ENCODE measurements at regions not wholly inside any gene's neighbourhood (a gene's known extent, or its start where the extent isn't known, plus 50 kb on each side); places are given as distances from the start of the nearest gene placed in this dataset.
"Not testable (repeated sequence)": the region's sequence is repeated elsewhere in the genome, so short reads cannot be mapped to it uniquely, and the experiment has no call there.

DNA sequence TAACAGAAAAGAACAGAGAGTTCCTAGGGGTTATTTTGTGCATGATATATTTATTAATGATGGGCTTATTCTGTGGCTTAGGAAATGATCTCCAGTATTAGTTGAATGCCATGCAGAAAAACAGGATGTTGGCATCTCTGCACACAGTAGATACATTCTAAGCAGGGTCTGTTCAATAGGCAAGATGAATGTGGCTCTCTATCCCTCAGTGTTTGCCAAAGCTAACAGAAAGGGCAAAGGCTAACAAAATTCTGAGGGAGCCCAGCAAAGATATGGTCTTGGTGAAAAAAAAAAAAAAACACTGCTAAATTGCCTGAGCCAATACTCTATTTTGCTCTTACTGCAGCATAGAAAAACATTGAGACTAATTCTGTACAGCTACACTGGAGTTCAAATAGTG lies 1095.8 kb downstream of the UQCRFS1 start (continued):
- no peak for TF ChIP-seq ZNF423 (CRISPR knock-in tag; IDR thresholded peaks at IDR 0.05)
- TF ChIP-seq ATF6 (CRISPR knock-in tag; IDR thresholded peaks at IDR 0.05), result no peak
- TF ChIP-seq SMAD4 (CRISPR knock-in tag; IDR thresholded peaks at IDR 0.05), result no peak

GRCh38 chr19:28116379-28116778 lies 1096.6 kb downstream of the UQCRFS1 start:
- H3K9me3 Mint-ChIP-seq; H3K27me3 Mint-ChIP-seq (ENCODE audit: low read depth); H3K36me3 Mint-ChIP-seq; H3K4me1 Mint-ChIP-seq; POLR2A ChIA-PET; H3K4me3 Mint-ChIP-seq; DNase-seq (ENCODE audit: low spot score); ATAC-seq; H3K27ac Mint-ChIP-seq; CTCF ChIA-PET: not testable (repeated sequence)

DNA sequence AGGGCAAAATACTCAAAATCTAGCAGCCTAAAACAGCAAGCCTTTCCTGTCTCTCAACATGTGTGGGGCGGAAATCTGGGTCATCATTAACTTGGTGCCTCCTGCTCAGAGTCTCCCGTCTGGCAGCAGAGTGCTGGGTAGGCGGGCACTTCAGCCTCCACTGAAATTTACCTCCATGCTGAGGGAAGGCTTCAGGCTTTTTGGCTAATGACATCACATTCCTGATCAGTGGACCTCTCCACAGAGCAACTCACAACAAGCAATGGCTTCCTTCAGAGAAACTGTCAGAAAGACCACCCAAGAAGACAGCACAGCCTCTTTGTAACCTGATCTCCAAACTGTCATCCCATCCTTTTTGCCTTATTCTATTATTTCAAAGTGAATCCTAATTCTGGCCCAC lies 1109.0 kb downstream of the UQCRFS1 start:
- Mint-ChIP-seq H3K4me3 (no peak overlapping the region), H3K9me3 (no peaks in the 10 kb centered on the region), H3K27me3 (ENCODE audit: low read depth) (no peaks in the 10 kb centered on the region; the same call in 1 of the 2 replicates), H3K27ac (no peak overlapping the region), H3K4me1 (peaks cover 10% of the 10 kb centered on the region), H3K36me3 (no peaks in the 10 kb centered on the region)
- ATAC-seq, result peak; percentile 72
- ChIA-PET POLR2A (no interaction called here), CTCF (no interaction called here)
- DNase-seq (ENCODE audit: low spot score), result peak; percentile 16
- TF ChIP-seq, protein P1, sequence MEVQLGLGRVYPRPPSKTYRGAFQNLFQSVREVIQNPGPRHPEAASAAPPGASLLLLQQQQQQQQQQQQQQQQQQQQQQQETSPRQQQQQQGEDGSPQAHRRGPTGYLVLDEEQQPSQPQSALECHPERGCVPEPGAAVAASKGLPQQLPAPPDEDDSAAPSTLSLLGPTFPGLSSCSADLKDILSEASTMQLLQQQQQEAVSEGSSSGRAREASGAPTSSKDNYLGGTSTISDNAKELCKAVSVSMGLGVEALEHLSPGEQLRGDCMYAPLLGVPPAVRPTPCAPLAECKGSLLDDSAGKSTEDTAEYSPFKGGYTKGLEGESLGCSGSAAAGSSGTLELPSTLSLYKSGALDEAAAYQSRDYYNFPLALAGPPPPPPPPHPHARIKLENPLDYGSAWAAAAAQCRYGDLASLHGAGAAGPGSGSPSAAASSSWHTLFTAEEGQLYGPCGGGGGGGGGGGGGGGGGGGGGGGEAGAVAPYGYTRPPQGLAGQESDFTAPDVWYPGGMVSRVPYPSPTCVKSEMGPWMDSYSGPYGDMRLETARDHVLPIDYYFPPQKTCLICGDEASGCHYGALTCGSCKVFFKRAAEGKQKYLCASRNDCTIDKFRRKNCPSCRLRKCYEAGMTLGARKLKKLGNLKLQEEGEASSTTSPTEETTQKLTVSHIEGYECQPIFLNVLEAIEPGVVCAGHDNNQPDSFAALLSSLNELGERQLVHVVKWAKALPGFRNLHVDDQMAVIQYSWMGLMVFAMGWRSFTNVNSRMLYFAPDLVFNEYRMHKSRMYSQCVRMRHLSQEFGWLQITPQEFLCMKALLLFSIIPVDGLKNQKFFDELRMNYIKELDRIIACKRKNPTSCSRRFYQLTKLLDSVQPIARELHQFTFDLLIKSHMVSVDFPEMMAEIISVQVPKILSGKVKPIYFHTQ (CRISPR knock-in tag; IDR thresholded peaks at IDR 0.05), result no peak
- TF ChIP-seq FOXJ3 (CRISPR knock-in tag; IDR thresholded peaks at IDR 0.05; ENCODE audit: borderline replicate concordance) (no peak), ZNF232 (CRISPR knock-in tag; IDR thresholded peaks at IDR 0.05) (no peak), MYBL2 (CRISPR knock-in tag; IDR thresholded peaks at IDR 0.05) (no peak), NR1H2 (CRISPR knock-in tag; IDR thresholded peaks at IDR 0.05) (no peak), RELA (CRISPR knock-in tag; IDR thresholded peaks at IDR 0.05; ENCODE audit: borderline replicate concordance) (no peak), ERG (CRISPR knock-in tag; IDR thresholded peaks at IDR 0.05) (no peak), CDX4 (CRISPR knock-in tag; IDR thresholded peaks at IDR 0.05; ENCODE audit: borderline replicate concordance) (no peak)
- TF ChIP-seq, protein P2, sequence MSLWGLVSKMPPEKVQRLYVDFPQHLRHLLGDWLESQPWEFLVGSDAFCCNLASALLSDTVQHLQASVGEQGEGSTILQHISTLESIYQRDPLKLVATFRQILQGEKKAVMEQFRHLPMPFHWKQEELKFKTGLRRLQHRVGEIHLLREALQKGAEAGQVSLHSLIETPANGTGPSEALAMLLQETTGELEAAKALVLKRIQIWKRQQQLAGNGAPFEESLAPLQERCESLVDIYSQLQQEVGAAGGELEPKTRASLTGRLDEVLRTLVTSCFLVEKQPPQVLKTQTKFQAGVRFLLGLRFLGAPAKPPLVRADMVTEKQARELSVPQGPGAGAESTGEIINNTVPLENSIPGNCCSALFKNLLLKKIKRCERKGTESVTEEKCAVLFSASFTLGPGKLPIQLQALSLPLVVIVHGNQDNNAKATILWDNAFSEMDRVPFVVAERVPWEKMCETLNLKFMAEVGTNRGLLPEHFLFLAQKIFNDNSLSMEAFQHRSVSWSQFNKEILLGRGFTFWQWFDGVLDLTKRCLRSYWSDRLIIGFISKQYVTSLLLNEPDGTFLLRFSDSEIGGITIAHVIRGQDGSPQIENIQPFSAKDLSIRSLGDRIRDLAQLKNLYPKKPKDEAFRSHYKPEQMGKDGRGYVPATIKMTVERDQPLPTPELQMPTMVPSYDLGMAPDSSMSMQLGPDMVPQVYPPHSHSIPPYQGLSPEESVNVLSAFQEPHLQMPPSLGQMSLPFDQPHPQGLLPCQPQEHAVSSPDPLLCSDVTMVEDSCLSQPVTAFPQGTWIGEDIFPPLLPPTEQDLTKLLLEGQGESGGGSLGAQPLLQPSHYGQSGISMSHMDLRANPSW (CRISPR knock-in tag; conservative IDR thresholded peaks at IDR 0.05; ENCODE audit: low read depth), result no peak
- TF ChIP-seq, protein P3, sequence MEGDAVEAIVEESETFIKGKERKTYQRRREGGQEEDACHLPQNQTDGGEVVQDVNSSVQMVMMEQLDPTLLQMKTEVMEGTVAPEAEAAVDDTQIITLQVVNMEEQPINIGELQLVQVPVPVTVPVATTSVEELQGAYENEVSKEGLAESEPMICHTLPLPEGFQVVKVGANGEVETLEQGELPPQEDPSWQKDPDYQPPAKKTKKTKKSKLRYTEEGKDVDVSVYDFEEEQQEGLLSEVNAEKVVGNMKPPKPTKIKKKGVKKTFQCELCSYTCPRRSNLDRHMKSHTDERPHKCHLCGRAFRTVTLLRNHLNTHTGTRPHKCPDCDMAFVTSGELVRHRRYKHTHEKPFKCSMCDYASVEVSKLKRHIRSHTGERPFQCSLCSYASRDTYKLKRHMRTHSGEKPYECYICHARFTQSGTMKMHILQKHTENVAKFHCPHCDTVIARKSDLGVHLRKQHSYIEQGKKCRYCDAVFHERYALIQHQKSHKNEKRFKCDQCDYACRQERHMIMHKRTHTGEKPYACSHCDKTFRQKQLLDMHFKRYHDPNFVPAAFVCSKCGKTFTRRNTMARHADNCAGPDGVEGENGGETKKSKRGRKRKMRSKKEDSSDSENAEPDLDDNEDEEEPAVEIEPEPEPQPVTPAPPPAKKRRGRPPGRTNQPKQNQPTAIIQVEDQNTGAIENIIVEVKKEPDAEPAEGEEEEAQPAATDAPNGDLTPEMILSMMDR (IDR thresholded peaks at IDR 0.05), result no peak
- TF ChIP-seq, protein P4, sequence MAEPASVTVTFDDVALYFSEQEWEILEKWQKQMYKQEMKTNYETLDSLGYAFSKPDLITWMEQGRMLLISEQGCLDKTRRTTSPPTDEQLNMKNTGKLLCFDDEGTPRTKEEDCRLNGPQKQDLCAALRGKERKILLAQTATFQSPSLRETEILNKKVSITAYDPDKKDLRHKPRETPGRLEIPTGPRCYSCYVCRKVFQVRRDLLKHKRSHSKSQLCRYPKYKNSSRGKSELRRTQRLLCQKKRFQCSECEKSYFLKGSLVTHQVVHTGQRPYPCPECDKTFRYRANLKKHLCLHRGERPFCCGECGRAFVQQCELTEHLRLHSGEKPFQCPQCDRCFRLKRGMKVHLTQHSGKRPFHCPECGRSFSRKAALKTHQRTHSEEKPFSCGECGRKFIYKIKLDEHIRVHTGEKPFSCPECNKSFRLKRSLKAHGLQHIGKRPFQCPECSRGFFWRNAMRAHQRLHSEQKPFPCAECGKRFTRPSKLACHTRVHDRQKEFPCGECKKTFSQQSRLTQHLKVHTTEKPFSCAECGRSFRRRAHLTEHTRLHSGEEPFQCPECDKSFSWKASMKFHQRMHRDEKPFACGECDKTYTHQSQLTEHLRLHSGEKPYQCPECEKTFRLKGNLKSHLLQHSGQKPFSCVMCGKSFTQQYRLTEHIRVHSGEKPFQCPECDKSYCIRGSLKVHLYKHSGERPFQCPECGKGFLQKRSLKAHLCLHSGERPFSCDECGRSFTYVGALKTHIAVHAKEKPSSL (CRISPR knock-in tag; conservative IDR thresholded peaks at IDR 0.05), result no peak
- TF ChIP-seq, protein P5, sequence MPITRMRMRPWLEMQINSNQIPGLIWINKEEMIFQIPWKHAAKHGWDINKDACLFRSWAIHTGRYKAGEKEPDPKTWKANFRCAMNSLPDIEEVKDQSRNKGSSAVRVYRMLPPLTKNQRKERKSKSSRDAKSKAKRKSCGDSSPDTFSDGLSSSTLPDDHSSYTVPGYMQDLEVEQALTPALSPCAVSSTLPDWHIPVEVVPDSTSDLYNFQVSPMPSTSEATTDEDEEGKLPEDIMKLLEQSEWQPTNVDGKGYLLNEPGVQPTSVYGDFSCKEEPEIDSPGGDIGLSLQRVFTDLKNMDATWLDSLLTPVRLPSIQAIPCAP (CRISPR knock-in tag; IDR thresholded peaks at IDR 0.05), result no peak
- TF ChIP-seq, protein P6, sequence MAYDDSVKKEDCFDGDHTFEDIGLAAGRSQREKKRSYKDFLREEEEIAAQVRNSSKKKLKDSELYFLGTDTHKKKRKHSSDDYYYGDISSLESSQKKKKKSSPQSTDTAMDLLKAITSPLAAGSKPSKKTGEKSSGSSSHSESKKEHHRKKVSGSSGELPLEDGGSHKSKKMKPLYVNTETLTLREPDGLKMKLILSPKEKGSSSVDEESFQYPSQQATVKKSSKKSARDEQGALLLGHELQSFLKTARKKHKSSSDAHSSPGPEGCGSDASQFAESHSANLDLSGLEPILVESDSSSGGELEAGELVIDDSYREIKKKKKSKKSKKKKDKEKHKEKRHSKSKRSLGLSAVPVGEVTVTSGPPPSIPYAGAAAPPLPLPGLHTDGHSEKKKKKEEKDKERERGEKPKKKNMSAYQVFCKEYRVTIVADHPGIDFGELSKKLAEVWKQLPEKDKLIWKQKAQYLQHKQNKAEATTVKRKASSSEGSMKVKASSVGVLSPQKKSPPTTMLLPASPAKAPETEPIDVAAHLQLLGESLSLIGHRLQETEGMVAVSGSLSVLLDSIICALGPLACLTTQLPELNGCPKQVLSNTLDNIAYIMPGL (CRISPR knock-in tag; IDR thresholded peaks at IDR 0.05), result no peak

All from WTC11 (cell line).